ENCODE measurements at regions not wholly inside any gene's neighbourhood (a gene's known extent, or its start where the extent isn't known, plus 50 kb on each side); places are given as distances from the start of the nearest gene placed in this dataset.

DNA sequence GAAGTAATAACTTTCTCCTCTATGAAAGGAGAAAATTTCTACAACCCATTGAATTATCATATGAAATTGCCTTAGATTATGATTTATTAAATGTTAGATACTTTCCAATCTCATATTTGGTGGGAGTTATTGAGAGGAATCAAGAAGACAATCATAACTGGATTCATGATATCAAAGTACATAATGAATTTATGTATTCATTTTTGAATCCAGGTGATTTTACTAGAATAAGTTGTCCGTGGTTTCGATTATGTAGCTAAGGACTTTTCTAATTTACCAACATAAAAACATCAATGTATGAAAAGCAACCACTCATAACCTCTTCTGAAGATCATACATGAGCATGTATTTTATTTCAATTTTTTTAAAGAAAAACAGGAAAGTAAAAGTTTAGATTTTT, 1225.0 kb upstream of the MIR17HG start:
- no peak for DNase-seq

DNA sequence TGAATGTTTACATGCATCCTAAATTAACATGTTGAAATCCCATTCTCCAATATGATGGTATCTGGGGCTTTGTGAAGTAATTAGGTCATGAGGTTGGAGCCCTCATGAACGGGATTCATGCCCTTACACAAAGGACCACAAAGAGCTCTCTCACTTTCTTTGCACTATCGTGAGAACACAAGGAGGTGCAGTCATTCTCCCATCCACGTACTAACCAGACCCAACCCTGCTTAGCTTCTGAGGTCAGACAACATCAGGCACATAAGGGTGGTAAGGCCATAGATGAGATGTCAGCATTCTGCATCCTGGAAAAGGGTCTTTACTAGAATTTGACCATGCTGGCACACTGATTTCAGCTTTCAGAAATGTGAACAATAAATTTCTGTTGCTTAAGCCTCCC, 1211.9 kb upstream of the MIR17HG start:
- DNase-seq: no peak

- DNase-seq: no peak
Measured at GRCh38 chr13:90142251-90142650, 1205.2 kb upstream of the MIR17HG start.

DNA sequence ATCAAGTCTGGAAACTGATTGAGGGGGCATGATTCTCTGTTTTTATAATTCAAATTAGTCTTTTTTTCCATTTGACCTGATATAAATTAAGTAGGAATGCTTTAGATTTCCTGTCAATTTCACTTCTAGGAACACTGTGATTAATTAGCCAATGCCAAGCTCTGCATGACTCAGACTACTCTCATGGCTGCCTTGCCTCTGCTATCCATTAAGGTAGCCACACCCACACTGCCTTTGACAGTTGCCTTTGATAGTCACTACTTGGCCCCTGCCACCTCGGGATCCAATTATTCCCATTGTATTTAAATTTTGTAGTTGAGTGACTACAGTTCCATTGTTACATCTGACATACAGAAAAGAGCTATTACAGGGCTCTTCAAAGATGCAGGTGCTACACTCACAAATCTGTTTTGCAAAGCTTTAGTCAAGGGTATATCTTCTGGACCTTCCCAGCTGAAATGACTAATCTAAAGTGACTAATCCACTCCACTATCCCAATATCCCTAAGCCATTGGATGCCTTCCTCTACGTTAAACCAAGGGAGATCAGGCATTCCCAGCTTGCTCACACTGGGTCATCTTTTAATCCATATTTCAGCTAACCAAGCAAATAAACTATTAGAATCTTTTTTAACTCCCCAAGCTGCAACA, 1193.1 kb upstream of the MIR17HG start:
- DNase-seq: no peak

DNA sequence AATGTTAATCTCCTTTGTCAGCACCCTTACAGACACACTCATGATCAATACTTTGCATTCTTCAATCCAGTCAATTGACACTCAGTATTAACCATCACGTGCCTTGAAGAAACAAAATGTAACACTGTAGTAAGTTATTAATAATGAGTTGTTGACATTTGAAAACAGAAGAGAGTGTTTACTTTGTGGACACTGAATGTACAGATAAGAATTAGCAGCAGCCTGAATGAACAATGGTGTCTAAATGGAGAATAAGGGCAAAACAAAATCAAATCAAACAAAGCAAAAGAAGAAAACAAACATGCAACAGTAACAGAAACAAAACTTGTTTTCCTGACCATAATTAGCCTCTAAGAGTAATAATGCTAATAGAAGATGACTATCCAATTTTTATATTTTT, 1191.1 kb upstream of the MIR17HG start:
- DNase-seq: no peak

- no peak for DNase-seq
Measured at GRCh38 chr13:90168953-90169352, 1178.5 kb upstream of the MIR17HG start.

DNA sequence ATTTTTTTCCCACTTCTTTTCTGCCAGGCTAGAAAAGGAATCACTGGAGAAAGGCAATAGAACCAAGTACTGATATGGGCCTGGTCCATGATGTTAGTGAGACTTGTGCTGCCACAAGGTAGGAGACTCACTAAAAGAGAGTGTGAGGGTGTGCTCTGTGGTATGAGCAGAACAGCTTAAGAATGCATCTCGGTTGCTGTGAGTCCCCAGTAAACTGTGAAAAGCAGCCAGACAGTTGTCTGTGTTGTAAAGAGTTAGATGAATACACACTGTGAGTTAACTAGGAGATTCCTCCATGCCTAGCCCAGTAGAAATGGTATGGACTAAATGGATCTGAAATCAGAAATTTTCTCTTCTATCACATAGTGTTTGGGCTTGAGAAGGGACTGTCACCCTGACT, 1177.3 kb upstream of the MIR17HG start:
- no peak for DNase-seq

- no peak for DNase-seq
Measured at GRCh38 chr13:90171649-90172048, 1175.8 kb upstream of the MIR17HG start.

GRCh38 chr13:90177512-90177911, 1170.0 kb upstream of the MIR17HG start:
- DNase-seq: no peak

DNA sequence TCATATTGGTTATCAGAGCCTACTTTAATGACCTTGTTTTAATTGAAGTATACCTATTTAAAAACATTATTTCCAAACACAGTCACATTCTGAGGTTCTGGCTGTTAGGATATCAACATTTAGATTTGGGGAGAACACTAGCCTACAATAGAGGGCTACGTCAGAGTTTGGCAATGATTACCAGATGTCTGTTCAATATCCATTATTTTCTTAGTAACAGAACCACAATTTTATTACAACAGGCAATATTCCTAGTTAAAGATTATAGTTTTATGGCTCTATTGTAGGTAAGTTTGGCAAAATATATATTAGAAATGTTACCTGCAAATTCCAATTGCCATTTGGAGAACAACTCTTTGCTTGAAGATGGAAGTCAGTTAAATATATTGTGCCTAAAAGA, 1163.1 kb upstream of the MIR17HG start:
- DNase-seq: no peak

GRCh38 chr13:90185734-90186133, 1161.8 kb upstream of the MIR17HG start:
- no peak for DNase-seq

GRCh38 chr13:90187478-90188350, 1159.8 kb upstream of the MIR17HG start:
- DNase-seq: no peak

DNA sequence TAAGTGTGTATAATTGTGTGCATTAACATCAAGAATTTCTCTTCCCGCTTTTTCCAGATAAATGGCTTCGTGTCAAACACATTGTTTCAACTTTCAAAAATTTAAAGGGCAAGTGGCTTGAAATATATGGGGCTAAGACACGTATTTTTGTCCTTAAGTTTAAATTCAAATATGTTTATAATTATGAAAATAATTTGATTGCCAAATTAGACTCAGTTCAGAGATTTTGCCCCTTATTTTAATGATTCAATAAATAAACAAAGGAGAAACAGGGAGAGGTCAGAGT, 1159.2 kb upstream of the MIR17HG start:
- no peak for DNase-seq

DNA sequence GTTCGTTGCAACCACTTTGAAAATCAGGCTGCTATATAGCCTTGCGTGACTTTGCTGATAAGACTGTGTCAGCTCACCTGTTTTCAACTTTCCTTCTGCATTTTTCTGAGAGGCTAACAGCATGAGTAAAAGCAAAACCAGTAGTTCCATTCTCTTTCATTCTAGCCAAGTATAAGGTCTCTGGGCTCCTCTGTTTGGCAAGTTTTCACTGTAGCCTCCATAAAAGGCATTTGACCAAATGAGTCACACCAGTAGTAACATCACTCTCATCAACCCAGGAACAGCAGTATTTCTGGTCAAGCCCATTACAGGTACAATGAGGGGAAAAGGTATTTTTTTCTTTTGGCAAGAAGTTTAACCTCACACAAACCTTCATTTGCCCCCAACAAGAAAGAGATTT, 1149.8 kb upstream of the MIR17HG start:
- DNase-seq: no peak

GRCh38 chr13:90201202-90201601, 1146.3 kb upstream of the MIR17HG start:
- DNase-seq: no peak

- DNase-seq: no peak
Measured at GRCh38 chr13:90201676-90202460, 1145.6 kb upstream of the MIR17HG start.

- DNase-seq: no peak
Measured at GRCh38 chr13:90205081-90205480, 1142.4 kb upstream of the MIR17HG start.

DNA sequence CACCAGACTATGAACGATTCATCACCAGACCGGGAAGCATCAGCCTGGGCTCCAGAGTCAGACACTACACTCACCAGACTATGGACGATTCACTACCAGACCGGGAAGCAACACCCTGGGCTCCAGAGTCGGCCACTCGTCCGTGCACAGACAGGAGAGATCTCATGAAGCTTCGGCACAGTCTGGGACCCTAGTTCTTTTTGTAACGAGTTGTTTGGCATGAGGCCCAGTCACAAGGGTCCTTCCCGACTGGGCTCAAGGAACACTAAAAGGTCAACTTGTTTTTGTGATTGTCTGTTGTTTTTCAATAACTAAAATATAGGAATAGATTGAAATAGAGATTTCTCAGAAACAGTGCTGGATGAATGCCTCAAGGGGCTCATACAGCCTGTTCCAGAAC, 1141.6 kb upstream of the MIR17HG start:
- no peak for DNase-seq

DNA sequence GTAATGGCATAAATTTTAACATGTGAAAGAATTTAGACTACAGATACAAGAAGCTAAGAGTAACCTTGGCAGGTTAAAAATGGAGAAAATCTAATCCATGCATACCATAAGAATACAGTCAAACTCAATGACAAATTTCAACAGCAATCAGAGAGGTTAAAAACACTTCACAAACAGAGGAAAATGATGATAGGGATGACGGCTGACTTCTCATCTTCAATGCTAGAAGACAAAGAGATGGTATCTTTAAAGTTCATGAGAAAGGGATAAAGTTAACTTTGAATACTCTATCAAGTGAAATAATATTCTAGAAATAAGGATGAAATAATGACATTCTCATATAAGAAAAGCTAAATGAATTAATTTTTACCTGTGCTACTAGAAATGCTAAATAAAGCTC, 1130.2 kb upstream of the MIR17HG start:
- no peak for DNase-seq

DNA sequence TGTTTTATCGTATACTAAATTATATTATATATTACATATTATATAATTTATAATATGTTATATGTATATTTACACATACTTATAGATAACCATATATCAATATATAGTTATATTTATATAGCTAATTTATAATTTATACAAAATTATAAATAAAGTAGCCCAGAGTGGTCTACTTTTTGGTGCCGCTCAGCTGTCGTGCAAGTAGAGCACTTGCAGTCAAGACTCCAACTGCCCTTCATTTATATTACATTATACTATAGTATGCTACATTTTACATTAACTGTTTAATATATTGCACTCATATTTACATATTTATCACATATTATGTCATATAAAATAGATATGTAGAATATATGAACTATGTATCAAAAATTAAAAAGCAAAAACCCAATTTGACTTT, 1124.7 kb upstream of the MIR17HG start:
- no peak for DNase-seq

DNA sequence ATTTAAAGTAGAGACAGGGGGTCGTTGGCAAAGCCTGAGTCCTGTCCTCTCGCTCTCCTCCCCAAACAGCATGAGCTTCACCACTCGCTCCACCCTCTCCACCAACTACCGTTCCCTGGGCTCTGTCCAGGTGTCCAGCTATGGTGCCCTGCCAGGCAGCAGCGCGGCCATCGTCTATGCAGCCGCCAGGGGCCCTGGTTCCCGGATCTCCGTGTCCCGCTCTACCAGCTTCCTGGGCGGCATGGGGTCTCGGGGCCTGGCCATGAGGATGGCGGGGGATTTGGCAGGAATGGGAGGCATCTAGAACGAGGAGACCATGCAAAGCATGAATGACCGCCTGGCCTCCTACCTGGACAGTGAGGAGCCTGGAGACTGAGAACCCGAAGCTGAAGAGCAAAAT, 1117.2 kb upstream of the MIR17HG start:
- DNase-seq: no peak

GRCh38 chr13:90232291-90232690, 1115.2 kb upstream of the MIR17HG start:
- no peak for DNase-seq

GRCh38 chr13:90233933-90234672, 1113.4 kb upstream of the MIR17HG start:
- DNase-seq: no peak

Data from activated effector memory CD4-positive, alpha-beta T cell treated with anti-CD3 and anti-CD28 coated beads, Interleukin-2, amount 50 U/mL, for 16 hours (primary cell).